OCI-LY1 (cell line): ENCODE measurements at regions not wholly inside any gene's neighbourhood (a gene's known extent, or its start where the extent isn't known, plus 50 kb on each side); places are given as distances from the start of the nearest gene placed in this dataset.

ENCODE experiments used
- EZH2 ChIP-seq: fragments of 200-600 bp; sonication (generic), shearing (Covaris generic); IDR thresholded peaks from 2 replicates; pipeline ENCODE4 v1.8.0; 2017; ENCODE audit warnings: borderline replicate concordance, mixed run types, mild to moderate bottlenecking, antibody characterized with exemption, low read length, moderate library complexity, mixed read lengths
- TF ChIP-seq, protein P1 (sequence below): fragments of 200-600 bp; sonication (generic), shearing (Covaris generic); IDR thresholded peaks from 2 replicates; pipeline ENCODE4 v1.5.1; 2017; ENCODE audit warnings: mild to moderate bottlenecking, antibody characterized with exemption, low read length, moderate library complexity, mixed read lengths

- TF ChIP-seq, protein P1, sequence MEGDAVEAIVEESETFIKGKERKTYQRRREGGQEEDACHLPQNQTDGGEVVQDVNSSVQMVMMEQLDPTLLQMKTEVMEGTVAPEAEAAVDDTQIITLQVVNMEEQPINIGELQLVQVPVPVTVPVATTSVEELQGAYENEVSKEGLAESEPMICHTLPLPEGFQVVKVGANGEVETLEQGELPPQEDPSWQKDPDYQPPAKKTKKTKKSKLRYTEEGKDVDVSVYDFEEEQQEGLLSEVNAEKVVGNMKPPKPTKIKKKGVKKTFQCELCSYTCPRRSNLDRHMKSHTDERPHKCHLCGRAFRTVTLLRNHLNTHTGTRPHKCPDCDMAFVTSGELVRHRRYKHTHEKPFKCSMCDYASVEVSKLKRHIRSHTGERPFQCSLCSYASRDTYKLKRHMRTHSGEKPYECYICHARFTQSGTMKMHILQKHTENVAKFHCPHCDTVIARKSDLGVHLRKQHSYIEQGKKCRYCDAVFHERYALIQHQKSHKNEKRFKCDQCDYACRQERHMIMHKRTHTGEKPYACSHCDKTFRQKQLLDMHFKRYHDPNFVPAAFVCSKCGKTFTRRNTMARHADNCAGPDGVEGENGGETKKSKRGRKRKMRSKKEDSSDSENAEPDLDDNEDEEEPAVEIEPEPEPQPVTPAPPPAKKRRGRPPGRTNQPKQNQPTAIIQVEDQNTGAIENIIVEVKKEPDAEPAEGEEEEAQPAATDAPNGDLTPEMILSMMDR: no peak
- TF ChIP-seq EZH2: no peak
These were observed 184.6 kb upstream of the PUM3 start for GRCh38 chr9:3028535-3028934.
